Progenitor cell of endocrine pancreas (in vitro differentiated cells): ENCODE measurements at regions not wholly inside any gene's neighbourhood (a gene's known extent, or its start where the extent isn't known, plus 50 kb on each side); places are given as distances from the start of the nearest gene placed in this dataset.

Experiments
- DNase-seq: peaks from one replicate; pipeline ENCODE4 v3.0.0; 2021; ENCODE audit warnings: low spot score; ENCODE audit not compliant: unreplicated experiment
- H3K27ac Mint-ChIP-seq: 2 replicates; pipeline ENCODE4 v1.8.0; 2021; ENCODE audit warnings: mild to moderate bottlenecking, moderate library complexity, mixed read lengths
- H3K27me3 Mint-ChIP-seq: 2 replicates; pipeline ENCODE4 v1.8.0; 2021; ENCODE audit warnings: mixed read lengths
- H3K36me3 Mint-ChIP-seq: 2 replicates; pipeline ENCODE4 v1.8.0; 2022; ENCODE audit warnings: mixed read lengths; ENCODE audit not compliant: insufficient read depth
- H3K4me1 Mint-ChIP-seq: 2 replicates; pipeline ENCODE4 v1.8.0; 2021; ENCODE audit warnings: low read depth, mixed read lengths
- H3K4me3 Mint-ChIP-seq: 2 replicates; pipeline ENCODE4 v1.8.0; 2021; ENCODE audit warnings: low read depth, mild to moderate bottlenecking, moderate library complexity, mixed read lengths
- H3K9me3 Mint-ChIP-seq: 2 replicates; pipeline ENCODE4 v1.8.0; 2021; ENCODE audit warnings: low read depth, mixed read lengths
- TF ChIP-seq, protein P1 (sequence below): fragments of 200-600 bp; sonication (generic); IDR thresholded peaks from one replicate; pipeline ENCODE4 v1.5.0; 2021; ENCODE audit warnings: antibody characterized with exemption, mild to moderate bottlenecking; ENCODE audit not compliant: unreplicated experiment

GRCh38 chr2:18319987-18320386 lies 240.5 kb downstream of the RDH14 start:
- H3K4me1 Mint-ChIP-seq, result peaks cover 2% of the 10 kb centered on the region
- H3K27ac Mint-ChIP-seq, result no peak overlapping the region
- no peaks in the 10 kb centered on the region for H3K9me3 Mint-ChIP-seq
- no peak for DNase-seq
- H3K4me3 Mint-ChIP-seq, result no peak overlapping the region
- peaks cover 3% of the 10 kb centered on the region for H3K27me3 Mint-ChIP-seq
- no peaks in the 10 kb centered on the region for H3K36me3 Mint-ChIP-seq
- TF ChIP-seq, protein P1, sequence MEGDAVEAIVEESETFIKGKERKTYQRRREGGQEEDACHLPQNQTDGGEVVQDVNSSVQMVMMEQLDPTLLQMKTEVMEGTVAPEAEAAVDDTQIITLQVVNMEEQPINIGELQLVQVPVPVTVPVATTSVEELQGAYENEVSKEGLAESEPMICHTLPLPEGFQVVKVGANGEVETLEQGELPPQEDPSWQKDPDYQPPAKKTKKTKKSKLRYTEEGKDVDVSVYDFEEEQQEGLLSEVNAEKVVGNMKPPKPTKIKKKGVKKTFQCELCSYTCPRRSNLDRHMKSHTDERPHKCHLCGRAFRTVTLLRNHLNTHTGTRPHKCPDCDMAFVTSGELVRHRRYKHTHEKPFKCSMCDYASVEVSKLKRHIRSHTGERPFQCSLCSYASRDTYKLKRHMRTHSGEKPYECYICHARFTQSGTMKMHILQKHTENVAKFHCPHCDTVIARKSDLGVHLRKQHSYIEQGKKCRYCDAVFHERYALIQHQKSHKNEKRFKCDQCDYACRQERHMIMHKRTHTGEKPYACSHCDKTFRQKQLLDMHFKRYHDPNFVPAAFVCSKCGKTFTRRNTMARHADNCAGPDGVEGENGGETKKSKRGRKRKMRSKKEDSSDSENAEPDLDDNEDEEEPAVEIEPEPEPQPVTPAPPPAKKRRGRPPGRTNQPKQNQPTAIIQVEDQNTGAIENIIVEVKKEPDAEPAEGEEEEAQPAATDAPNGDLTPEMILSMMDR, result no peak

- DNase-seq, result no peak
- H3K27me3 Mint-ChIP-seq, result no peaks in the 10 kb centered on the region
- TF ChIP-seq, protein P1, result no peak
- H3K27ac Mint-ChIP-seq, result no peak overlapping the region
- no peaks in the 10 kb centered on the region for H3K36me3 Mint-ChIP-seq
- H3K4me3 Mint-ChIP-seq, result no peak overlapping the region
- H3K9me3 Mint-ChIP-seq, result no peaks in the 10 kb centered on the region
- peaks cover 2% of the 10 kb centered on the region for H3K4me1 Mint-ChIP-seq
These were observed 243.4 kb downstream of the RDH14 start for GRCh38 chr2:18317017-18317416.

- Mint-ChIP-seq H3K9me3 (no peaks in the 10 kb centered on the region), H3K4me1 (peaks cover 15% of the 10 kb centered on the region), H3K27ac (no peak overlapping the region), H3K36me3 (no peaks in the 10 kb centered on the region), H3K4me3 (no peak overlapping the region), H3K27me3 (no peaks in the 10 kb centered on the region)
- no peak for DNase-seq
- TF ChIP-seq, protein P1, result no peak
These were observed 247.6 kb downstream of the RDH14 start for GRCh38 chr2:18312818-18313217.

DNA sequence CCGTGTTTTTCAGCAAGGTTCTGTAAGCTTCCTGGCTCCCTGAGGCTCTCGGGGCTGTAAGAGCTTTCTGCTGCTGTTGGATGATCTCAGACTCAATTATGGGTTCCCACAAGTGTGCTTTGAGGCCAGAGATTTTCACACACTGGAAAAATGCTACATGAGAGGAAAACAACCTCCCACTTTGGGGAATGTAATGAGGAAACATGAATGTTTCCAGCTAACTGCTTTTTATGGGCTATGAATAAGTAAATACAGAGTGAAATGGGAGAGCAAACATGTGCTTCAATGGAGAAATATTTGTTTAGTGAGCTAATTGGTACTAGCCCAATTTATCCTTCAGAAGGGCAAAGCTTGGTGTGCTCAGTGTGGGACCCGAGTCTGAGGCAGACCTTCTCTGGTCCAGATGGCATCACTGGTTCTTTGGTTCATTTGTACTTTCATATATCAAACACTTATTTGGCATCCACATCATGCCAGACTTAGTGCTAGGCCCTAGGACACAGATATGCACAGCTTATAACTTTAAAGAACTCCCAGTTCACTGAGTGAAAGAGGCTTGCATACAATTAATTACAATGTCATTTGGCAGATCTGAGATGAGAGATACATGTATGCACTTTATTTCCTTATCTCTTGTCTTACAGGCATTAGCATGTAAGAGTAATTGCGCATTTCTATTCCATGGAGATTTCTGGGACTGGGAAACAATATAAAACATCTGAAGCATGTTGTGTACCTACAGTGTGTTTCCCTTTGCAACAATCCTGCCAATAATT lies 248.8 kb downstream of the RDH14 start:
- no peaks in the 10 kb centered on the region for H3K27me3 Mint-ChIP-seq
- no peak for DNase-seq

GRCh38 chr2:18309627-18310026 lies 250.8 kb downstream of the RDH14 start:
- no peak for DNase-seq
- Mint-ChIP-seq H3K36me3 (no peaks in the 10 kb centered on the region), H3K27ac (no peak overlapping the region), H3K4me3 (no peak overlapping the region), H3K27me3 (no peaks in the 10 kb centered on the region), H3K4me1 (peaks cover 13% of the 10 kb centered on the region), H3K9me3 (no peaks in the 10 kb centered on the region)
- TF ChIP-seq, protein P1, result no peak

More for the DNA sequence above, 248.8 kb downstream of the RDH14 start:
- Mint-ChIP-seq H3K4me3 (no peak overlapping the region), H3K4me1 (peaks cover 13% of the 10 kb centered on the region), H3K36me3 (no peaks in the 10 kb centered on the region), H3K27ac (no peak overlapping the region), H3K9me3 (no peaks in the 10 kb centered on the region)
- TF ChIP-seq, protein P1, result no peak
